Chondrocyte (in vitro differentiated cells): ENCODE measurements at regions not wholly inside any gene's neighbourhood (a gene's known extent, or its start where the extent isn't known, plus 50 kb on each side); places are given as distances from the start of the nearest gene placed in this dataset.
A peak's percentile ranks its signal among the peaks of the same experiment; 100 is the strongest.

Experiments
- DNase-seq: peaks from one replicate; pipeline ENCODE4 v3.0.0; 2021; ENCODE audit warnings: mixed read lengths, low spot score
- H3K27ac Mint-ChIP-seq: one replicate; pipeline ENCODE4 v1.8.0; 2021; ENCODE audit warnings: mild to moderate bottlenecking, moderate library complexity, mixed read lengths; ENCODE audit not compliant: unreplicated experiment
- H3K27me3 Mint-ChIP-seq: 2 replicates; pipeline ENCODE4 v1.8.0; 2021; ENCODE audit warnings: low read depth, mixed read lengths
- H3K36me3 Mint-ChIP-seq: 2 replicates; pipeline ENCODE4 v1.8.0; 2021; ENCODE audit warnings: low read depth, mixed read lengths
- H3K4me1 Mint-ChIP-seq: 2 replicates; pipeline ENCODE4 v1.8.0; 2021; ENCODE audit warnings: low read depth, mild to moderate bottlenecking, mixed read lengths
- H3K4me3 Mint-ChIP-seq: one replicate; pipeline ENCODE4 v1.8.0; 2021; ENCODE audit warnings: mild to moderate bottlenecking, moderate library complexity, mixed read lengths; ENCODE audit not compliant: unreplicated experiment
- H3K9me3 Mint-ChIP-seq: 2 replicates; pipeline ENCODE4 v1.8.0; 2021; ENCODE audit warnings: low read depth, mixed read lengths
- TF ChIP-seq, protein P1 (sequence below): fragments of 200-600 bp; sonication (generic); IDR thresholded peaks from 2 replicates; pipeline ENCODE4 v1.5.0; 2021; ENCODE audit warnings: antibody characterized with exemption, mild to moderate bottlenecking, moderate library complexity

DNA sequence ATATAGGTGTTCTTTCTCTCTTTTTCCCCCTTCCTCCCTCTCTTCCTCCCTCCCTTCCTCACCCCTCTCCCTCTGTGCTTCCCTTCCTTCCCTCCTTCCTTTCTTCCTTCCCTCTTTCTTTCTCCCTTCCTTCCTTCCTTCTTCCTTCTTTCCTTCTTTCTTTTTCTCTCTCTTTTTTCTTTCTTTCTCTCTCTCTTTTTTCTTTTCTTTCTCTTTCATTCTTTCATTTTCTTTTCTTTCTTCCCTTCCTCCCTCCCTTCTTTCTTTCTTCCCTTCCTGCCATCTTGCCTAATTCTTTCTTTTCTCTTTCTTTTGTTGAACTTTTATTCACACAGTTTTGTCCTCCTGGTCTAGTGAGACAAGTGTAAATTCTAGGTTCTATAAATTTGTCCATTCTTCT lies 1595.6 kb downstream of the SI start:
- Mint-ChIP-seq H3K27ac (no peak overlapping the region), H3K4me1 (no peaks in the 10 kb centered on the region), H3K4me3 (no peak overlapping the region), H3K36me3 (no peaks in the 10 kb centered on the region), H3K27me3 (peaks cover 6% of the 10 kb centered on the region), H3K9me3 (peaks cover 5% of the 10 kb centered on the region)
- TF ChIP-seq, protein P1, sequence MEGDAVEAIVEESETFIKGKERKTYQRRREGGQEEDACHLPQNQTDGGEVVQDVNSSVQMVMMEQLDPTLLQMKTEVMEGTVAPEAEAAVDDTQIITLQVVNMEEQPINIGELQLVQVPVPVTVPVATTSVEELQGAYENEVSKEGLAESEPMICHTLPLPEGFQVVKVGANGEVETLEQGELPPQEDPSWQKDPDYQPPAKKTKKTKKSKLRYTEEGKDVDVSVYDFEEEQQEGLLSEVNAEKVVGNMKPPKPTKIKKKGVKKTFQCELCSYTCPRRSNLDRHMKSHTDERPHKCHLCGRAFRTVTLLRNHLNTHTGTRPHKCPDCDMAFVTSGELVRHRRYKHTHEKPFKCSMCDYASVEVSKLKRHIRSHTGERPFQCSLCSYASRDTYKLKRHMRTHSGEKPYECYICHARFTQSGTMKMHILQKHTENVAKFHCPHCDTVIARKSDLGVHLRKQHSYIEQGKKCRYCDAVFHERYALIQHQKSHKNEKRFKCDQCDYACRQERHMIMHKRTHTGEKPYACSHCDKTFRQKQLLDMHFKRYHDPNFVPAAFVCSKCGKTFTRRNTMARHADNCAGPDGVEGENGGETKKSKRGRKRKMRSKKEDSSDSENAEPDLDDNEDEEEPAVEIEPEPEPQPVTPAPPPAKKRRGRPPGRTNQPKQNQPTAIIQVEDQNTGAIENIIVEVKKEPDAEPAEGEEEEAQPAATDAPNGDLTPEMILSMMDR, result no peak
- DNase-seq, result no peak

DNA sequence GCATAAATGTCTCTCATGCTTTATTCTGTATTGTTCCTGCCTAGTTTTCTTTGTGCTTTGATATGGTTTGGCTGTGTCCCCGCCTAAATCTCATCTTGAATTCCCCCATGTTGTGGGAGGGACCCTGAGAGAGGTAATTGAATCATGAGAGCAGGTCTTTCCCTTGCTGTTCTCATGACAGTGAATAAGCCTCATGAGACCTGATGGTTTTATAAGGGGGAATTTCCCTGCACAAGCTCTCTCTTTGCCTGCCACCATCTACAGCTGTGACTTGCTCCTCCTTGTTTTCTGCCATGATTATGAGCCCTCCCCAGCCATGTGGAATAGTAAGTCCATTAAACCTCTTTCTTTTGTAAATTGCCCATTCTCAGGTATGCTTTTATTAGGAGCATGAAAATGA lies 1596.6 kb downstream of the SI start:
- Mint-ChIP-seq H3K27me3 (peaks cover 6% of the 10 kb centered on the region), H3K4me3 (no peak overlapping the region), H3K27ac (no peak overlapping the region), H3K36me3 (no peaks in the 10 kb centered on the region), H3K9me3 (peaks cover 5% of the 10 kb centered on the region), H3K4me1 (no peaks in the 10 kb centered on the region)
- TF ChIP-seq, protein P1, result no peak
- no peak for DNase-seq

DNA sequence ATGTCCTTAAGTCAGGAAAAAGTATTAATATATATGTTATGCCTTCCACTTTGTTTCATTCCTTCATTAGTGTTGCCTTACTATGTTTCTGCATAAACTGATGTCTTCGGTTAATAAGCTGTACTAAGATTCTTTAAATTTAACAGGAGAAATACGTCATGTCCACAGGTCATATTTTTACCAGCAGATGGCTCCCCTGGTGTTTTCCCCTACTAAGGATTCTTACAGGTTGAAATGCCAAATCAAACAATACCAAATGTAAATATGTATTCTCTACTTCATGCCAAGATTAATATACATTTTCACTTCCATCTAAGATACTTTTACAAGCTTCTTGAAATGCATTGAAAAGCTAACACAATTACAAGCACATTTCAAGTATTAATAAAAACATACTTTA lies 1602.1 kb downstream of the SI start:
- Mint-ChIP-seq H3K27me3 (peaks cover 2% of the 10 kb centered on the region), H3K27ac (no peak overlapping the region), H3K36me3 (no peaks in the 10 kb centered on the region), H3K4me3 (no peak overlapping the region), H3K9me3 (no peaks in the 10 kb centered on the region), H3K4me1 (peaks cover 4% of the 10 kb centered on the region)
- no peak for DNase-seq
- TF ChIP-seq, protein P1, result peak; percentile 65

DNA sequence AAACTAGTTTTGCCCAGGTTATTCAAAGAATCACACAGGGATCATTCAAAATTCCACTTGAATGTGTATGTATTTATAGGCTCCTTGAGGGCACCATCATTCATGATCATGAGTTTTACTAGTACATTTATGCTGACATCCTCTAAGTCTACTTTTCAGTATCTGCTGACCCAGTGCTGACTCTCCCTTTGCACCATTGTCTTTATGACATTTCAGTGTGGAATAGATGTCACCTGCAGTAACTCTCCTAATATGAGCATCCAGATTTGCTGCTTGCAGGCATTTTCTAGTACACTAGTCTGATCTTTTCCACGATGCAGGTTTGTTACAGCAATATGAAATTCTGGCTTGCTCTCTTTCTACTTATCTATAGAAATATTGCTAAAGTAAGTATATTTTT lies 1603.5 kb downstream of the SI start:
- H3K27ac Mint-ChIP-seq, result no peak overlapping the region
- H3K4me1 Mint-ChIP-seq, result peaks cover 4% of the 10 kb centered on the region
- TF ChIP-seq, protein P1, result no peak
- H3K9me3 Mint-ChIP-seq, result no peaks in the 10 kb centered on the region
- no peak for DNase-seq
- H3K4me3 Mint-ChIP-seq, result no peak overlapping the region
- peaks cover 2% of the 10 kb centered on the region for H3K27me3 Mint-ChIP-seq
- no peaks in the 10 kb centered on the region for H3K36me3 Mint-ChIP-seq

DNA sequence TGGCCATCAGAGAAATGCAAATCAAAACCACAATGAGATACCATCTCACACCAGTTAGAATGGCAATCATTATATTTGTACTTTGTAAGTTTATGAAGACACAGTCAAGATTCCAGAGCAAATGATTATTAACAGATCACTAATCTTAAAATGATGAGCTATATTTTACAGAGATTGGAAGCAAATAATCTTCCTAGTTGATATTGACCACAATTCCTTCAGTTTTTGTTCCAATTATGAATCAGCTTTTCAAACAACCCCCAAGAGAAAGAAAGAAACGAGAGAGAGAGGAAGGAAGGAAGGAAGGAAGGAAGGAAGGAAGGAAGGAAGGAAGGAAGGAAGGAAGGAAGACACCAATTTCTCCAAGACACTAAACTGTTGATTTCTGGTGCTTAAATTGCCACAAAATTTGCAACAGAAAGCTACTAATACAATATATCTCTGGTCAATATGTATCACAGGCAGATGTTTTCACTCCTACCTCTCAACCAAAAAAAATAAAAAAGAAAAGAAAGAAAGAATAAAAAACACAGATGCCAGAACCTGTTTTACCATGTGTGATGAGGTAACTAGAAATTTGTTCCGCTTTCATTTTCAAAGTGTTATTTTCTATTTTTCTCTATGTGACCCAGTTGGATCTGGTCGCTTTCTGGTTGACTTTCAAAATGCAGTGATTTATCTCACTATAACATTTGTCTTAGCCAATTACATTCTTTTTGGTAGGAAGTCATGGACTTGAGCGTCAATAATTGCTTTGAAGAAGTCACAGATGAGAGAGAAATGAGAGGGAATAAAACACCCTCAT lies 1609.6 kb downstream of the SI start:
- Mint-ChIP-seq H3K4me3 (no peak overlapping the region), H3K27ac (no peak overlapping the region), H3K9me3 (peaks cover 3% of the 10 kb centered on the region), H3K36me3 (no peaks in the 10 kb centered on the region), H3K27me3 (no peaks in the 10 kb centered on the region), H3K4me1 (no peaks in the 10 kb centered on the region)
- TF ChIP-seq, protein P1, result no peak
- no peak for DNase-seq
